Fibroblast of skin of scalp (primary cell): ENCODE measurements at regions not wholly inside any gene's neighbourhood (a gene's known extent, or its start where the extent isn't known, plus 50 kb on each side); places are given as distances from the start of the nearest gene placed in this dataset.
"Not testable (repeated sequence)": the region's sequence is repeated elsewhere in the genome, so short reads cannot be mapped to it uniquely, and the experiment has no call there.

Experiments used
- DNase-seq: peaks from one replicate; pipeline ENCODE4 v3.0.0-alpha.2; 2013

GRCh38 chr6:139979021-139979725 lies 604.7 kb upstream of the CITED2 start:
- no peak for DNase-seq

DNA sequence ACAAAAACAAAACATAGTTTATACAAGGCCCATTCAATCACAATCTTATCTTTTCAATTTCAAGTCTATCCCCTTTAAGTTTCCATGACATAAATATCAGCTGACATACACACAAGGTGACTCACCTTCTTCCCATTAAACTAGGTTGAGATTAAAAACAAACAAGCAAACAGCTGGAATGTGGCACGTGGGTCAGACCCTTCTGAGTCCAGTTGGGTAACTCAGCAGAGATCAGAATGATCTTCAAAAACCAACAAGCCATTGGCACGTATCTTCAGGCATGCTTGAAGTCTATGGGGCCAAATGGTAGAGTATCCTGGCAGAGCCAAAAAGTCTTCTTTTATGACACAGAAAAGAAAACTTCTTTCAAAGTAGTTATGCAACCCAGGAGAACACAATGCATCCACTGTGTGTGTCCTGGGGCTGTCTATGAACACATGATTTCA lies 603.5 kb upstream of the CITED2 start:
- DNase-seq, result no peak

- peak; percentile 73 for DNase-seq
These were observed 599.4 kb upstream of the CITED2 start for GRCh38 chr6:139973669-139974344.

DNA sequence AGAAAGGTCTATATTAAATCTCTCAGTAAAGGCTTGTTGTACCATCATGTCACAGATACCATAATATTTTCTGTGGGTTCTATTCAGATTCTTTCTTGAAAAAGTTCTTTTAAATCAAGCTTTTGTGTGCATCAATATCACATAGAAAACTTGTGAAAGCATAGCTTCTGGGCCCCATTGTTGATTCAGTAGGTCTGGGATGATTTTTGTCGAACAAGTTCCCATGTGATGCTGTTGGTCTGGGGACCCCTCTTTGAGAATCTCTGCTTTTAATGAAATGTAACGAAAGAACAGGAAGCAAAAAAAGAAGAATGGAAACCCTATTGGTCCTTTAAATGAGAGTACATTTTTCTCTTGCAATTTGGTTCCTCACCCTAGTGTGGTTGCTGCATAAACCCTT lies 597.7 kb upstream of the CITED2 start:
- no peak for DNase-seq

GRCh38 chr6:139970591-139970991 lies 596.1 kb upstream of the CITED2 start:
- peak; percentile 47 for DNase-seq

- no peak for DNase-seq
These were observed 593.0 kb upstream of the CITED2 start for GRCh38 chr6:139967497-139967896.

- peak; percentile 52 for DNase-seq
These were observed 590.9 kb upstream of the CITED2 start for GRCh38 chr6:139965393-139965792.

- no peak for DNase-seq
These were observed 590.3 kb upstream of the CITED2 start for GRCh38 chr6:139964737-139965136.

GRCh38 chr6:139962654-139963347 lies 588.4 kb upstream of the CITED2 start:
- no peak for DNase-seq

- DNase-seq, result no peak
These were observed 586.7 kb upstream of the CITED2 start for GRCh38 chr6:139961190-139961589.

GRCh38 chr6:139960671-139961070 lies 586.2 kb upstream of the CITED2 start:
- DNase-seq, result no peak

DNA sequence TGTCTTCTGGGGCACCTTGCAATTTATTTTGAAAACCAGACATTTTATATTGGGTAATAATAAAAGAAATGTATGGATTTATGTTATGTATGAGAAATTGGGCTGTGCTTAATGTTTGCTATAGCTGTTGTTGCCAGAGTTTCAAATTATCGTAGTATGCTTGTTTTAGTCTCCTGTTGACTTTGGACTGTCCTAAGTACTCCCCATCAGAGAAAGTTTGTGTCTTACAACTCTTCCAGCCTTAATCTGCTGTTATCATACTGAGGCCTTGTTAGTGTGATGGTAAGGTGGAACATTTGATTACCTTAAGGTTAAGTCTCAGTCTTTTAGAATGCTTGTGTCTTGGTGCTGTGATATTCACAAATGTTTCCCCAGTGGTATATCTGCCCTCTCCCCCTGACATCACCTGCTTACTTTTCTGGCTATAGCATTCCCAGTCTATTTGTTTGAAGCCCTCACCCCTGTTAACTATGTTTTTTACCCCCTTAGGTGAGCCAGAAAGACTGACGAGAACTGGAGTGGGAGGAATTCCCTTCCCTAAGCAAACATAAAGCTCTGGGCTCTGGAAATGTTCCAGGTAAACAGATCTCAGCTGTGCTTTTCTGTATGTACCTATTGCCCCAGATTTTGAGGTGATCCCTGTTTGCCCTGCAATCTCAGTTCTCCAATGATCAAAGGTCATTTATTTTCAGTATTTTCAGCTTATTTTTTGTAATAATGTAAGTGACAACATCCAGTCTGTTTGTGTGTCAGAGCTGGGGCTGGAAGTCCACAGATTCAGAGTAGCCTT lies 581.1 kb upstream of the CITED2 start:
- DNase-seq, result no peak

DNA sequence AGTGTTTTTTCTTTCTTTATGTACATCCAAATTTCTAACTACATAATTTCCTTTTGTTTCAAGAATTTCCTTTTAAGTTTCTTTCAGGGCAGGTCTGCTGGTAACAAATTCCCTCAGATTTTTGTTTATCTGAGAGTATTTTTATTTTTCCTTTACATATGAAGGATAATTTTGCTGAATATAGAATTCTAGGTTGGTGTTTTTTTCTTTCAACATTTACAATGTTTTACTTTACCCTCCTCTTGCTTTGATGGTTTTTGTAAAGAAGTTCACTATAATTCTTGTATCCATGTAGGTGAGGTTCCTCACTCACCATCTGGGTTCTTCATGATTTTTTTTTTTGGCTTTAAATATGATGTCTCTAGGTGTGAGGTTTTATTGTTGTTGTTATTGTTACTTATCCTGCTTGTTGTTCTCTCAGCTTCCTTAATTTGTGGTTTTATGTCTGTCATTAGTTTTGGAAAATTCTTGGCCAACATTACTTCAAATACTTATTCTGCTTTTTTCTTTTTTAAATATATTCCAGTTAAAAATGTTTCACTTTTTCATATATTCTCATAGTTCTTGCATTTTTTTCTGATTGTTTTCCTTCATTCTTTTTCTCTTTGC lies 580.1 kb upstream of the CITED2 start:
- no peak for DNase-seq

DNA sequence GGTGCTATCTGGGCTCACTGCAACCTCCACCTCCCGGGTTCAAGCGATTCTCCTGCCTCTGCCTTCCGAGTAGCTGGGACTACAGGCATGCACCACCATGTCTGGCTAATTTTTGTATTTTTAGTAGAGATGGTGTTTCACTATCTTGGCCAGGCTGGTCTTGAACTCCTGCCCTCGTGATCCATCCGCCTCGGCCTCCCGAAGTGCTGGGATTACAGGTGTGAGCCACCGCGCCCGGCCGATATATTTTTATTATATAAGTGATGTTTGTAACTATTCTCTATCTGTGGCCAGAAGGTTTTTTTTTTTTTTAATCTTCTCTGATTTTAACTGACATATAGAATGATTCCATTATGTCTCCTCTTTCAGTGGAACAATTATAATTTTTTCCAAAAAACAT lies 579.3 kb upstream of the CITED2 start:
- DNase-seq, result not testable (repeated sequence)

GRCh38 chr6:139951172-139951571 lies 576.7 kb upstream of the CITED2 start:
- no peak for DNase-seq

GRCh38 chr6:139944976-139945375 lies 570.5 kb upstream of the CITED2 start:
- no peak for DNase-seq

DNA sequence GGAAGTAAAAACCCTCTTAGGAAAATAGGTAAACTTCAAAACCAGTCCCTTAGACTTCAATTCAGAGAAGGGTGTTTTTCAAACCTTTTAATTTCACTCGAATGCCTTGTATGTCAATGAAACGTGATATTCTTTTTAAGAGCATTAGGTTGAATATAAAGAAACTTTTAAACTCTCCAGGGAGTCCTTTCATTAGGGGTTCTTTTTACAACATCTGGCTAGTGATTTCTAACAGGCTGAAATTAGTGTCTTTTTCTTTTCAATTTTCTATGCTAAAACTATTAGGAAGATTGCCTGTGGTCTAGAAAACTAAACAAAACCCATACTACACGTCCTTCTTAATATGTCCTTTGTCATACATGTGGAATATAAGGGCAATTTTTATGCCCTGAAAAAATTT lies 569.7 kb upstream of the CITED2 start:
- DNase-seq, result peak; percentile 20

DNA sequence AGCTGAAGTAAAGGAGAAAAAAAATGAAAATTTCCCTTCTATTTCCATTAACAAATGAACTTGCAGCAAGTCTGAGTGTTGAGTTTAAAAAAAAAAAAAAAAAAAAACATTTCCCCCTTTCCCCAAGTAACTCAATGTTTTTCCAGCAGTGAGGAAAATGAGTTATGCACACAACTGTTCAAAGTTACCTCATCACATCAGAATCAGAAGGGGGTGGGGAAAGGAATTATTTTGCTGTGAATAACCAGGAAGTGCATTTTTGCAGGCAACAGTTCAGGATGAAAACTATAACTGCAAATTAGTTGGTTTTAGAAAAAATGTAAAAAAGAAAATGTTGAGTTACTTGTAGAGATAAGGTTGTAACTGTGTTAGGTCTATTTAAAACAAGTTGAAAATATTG lies 568.9 kb upstream of the CITED2 start:
- peak; percentile 98 for DNase-seq

DNA sequence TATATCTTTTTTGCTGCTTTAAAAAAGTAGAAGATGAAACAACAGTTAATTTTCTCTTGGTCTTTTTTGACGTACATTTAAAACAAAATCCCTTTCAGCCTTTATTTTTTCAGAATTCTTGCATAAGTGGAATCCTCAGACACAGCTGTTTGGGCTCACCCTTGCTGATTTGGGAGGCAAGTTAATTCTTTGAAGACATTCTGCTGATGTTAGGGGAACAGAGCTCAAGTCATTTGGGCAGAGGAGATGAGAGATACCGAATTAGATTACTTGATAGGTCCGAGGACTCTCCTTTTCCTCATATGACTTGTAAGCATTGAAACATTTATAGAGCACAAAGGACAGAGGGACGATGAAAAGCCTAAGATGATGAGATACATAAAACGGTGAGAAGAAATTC lies 567.9 kb upstream of the CITED2 start:
- no peak for DNase-seq

DNA sequence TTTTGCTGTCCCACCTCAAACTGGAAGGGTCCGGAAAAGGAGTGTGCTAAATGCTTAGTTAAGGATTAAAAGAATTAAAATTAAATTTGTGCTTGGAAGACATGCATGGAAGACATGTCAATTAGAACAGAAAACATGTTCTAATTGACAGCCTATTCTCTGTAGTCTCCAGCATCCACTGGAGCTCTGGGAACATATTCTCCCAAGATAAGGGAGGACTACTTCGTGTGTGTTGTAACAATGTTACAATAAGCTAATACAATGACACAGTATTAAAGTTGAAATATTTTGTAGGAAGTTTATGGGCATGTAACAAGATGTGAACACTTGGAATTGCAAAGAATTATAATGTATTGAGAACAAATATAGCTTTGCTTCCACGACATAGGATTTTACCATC lies 567.4 kb upstream of the CITED2 start:
- no peak for DNase-seq

DNA sequence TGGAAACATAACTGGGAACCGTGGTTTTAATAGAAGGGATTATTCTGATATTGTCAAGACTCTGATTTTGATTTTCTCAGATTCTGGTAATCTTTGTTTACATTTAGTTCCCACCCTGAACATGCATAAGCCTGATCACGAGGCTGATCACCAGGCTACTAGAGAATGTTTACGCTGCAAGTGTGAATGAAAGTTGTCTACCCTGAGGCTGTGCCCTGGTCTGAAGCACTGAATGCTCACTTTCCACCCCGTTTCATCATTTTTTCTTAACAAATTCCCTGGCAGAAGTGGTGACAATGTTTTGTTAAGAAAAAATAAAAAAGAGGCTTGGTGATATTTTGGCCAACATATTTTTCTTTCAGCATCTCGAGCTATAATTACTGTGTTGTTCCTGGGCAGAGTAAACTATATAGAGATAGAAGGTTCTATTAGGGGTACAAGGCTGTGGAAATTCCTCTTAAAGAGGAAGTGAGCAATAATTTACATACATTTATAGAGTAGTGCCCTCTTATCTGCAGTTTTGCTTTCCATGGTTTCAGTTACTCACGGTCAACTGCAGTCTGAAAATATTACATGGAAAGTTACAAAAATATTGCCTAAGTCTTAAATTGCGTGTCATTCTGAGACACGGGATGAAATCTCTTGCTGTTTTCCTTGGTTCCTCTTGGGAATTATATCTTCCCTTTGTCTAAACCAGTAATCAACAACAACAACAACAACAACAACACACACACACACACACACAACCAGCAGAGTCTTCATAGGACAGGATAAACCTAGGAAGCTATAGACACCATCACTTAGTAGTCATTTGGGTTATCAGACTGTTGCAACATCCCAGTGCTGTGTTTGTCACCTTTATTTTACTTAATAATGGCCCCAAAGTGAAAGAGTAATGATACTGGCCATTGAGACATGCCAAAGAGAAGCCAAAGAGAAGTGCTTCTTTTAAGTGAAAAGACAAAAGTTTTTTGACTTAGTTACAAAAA lies 566.6 kb upstream of the CITED2 start:
- DNase-seq, result peak; percentile 34
